ENCODE measurements at regions not wholly inside any gene's neighbourhood (a gene's known extent, or its start where the extent isn't known, plus 50 kb on each side); places are given as distances from the start of the nearest gene placed in this dataset.

DNA sequence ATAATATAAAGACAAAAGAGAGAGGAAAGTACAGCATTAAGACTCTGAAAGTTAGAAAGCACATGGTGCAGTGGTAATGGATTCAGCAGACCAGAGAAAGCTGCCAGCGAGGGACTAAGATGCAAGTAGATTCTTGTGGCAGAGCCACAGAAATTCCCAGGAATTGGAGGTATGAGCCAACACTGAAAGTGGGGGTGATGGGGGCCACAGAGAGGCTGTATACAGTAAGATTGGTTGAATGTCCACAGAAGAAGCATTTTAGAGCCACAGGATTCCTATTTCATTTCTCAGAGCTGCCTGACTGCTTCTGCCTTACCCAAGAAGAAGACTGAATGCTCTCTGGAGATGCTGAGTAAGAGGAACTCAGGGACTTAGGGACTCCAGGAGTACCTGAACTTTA, 295.0 kb downstream of the LMO7 start:
- DNase-seq (no peak), ATAC-seq (ENCODE audit: insufficient read depth, low FRiP score) (no peak)
- Histone ChIP-seq H3K27ac (ENCODE audit: low read depth in 1 of 2, low read length in 1 of 2) (no peak overlapping the region), H3K4me1 (ENCODE audit: control insufficient read depth in 5 of 5, insufficient read depth in 5 of 5, low read length in 5 of 5) (no peaks in the 10 kb centered on the region), H3K27me3 (ENCODE audit: control insufficient read depth in 3 of 3, insufficient read depth in 3 of 3, low read length in 2 of 3) (no peaks in the 10 kb centered on the region), H3K9ac (ENCODE audit: insufficient read depth in 1 of 2, low read length in 2 of 2) (no peak overlapping the region), H3K36me3 (ENCODE audit: control insufficient read depth in 4 of 4, insufficient read depth in 4 of 4, low read length in 4 of 4) (no peaks in the 10 kb centered on the region), H3K4me3 (no peak overlapping the region), H3K9me3 (ENCODE audit: control insufficient read depth in 4 of 4, insufficient read depth in 3 of 4, low read length in 3 of 4) (peaks cover 0 to 4% (median 0%) of the 10 kb centered on the region in 4 donors)
- TF ChIP-seq, protein P1, sequence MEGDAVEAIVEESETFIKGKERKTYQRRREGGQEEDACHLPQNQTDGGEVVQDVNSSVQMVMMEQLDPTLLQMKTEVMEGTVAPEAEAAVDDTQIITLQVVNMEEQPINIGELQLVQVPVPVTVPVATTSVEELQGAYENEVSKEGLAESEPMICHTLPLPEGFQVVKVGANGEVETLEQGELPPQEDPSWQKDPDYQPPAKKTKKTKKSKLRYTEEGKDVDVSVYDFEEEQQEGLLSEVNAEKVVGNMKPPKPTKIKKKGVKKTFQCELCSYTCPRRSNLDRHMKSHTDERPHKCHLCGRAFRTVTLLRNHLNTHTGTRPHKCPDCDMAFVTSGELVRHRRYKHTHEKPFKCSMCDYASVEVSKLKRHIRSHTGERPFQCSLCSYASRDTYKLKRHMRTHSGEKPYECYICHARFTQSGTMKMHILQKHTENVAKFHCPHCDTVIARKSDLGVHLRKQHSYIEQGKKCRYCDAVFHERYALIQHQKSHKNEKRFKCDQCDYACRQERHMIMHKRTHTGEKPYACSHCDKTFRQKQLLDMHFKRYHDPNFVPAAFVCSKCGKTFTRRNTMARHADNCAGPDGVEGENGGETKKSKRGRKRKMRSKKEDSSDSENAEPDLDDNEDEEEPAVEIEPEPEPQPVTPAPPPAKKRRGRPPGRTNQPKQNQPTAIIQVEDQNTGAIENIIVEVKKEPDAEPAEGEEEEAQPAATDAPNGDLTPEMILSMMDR (IDR thresholded peaks at IDR 0.05; ENCODE audit: control extremely low read depth, extremely low read depth): no peak
- 97 to 100% methylated on average over 1 of the region's 1 CpG for WGBS, 2 donors

DNA sequence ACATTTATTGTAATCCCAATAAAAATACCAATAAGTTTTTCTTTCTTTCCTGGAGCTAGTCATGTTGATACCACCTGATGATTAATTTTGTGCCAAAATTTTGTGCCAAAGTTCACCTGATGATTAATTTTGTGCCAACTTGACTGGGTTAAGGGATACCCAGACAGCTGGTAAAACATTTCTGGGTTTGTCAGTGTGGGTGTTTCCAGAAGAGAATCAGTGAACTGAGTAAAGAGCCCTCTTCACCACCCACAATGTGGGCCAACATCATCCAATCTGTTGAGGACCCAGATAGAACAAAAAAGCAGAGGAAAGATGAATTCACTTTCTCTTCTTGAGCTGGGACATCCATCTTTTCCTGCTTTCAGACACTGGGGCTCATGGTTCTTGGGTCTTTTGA, 292.9 kb downstream of the LMO7 start:
- no peak overlapping the region for H3K27ac ChIP-seq (ENCODE audit: low read depth in 1 of 2, low read length in 1 of 2)
- H3K9me3 ChIP-seq (ENCODE audit: control insufficient read depth in 4 of 4, insufficient read depth in 3 of 4, low read length in 3 of 4): peaks cover 0 to 4% (median 0%) of the 10 kb centered on the region in 4 donors

DNA sequence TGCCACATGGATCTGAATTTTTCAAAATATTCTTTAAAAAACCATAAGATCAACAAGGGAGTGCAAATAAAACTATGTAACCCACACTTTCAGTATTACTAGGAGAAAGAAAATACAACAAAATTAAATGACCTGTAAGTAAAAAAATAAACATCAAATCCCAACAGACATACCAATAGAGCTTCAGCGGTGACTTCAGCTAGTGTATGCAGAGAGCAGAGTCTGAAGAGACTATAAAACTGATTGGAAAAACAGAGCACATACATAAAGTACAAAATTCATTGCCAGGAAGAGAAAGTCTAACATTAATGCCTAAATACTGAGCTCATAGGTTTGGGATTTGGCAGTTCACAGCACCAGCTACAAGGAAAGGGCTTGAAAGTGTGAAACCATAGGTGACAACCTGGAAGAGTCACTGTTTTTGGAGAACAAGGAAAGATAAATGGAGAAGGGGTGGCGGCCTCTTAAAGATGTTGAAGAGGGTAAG, 291.1 kb downstream of the LMO7 start:
- no peak overlapping the region for H3K4me3 ChIP-seq
- DNase-seq (no peak), ATAC-seq (ENCODE audit: insufficient read depth, low FRiP score) (no peak)
- H3K27me3 ChIP-seq (ENCODE audit: control insufficient read depth in 3 of 3, insufficient read depth in 3 of 3, low read length in 2 of 3): no peaks in the 10 kb centered on the region
- no peak overlapping the region for H3K27ac ChIP-seq (ENCODE audit: low read depth in 1 of 2, low read length in 1 of 2)
- no peak overlapping the region for H3K9ac ChIP-seq (ENCODE audit: insufficient read depth in 1 of 2, low read length in 2 of 2)
- H3K9me3 ChIP-seq (ENCODE audit: control insufficient read depth in 4 of 4, insufficient read depth in 3 of 4, low read length in 3 of 4): peaks cover 0 to 4% (median 0%) of the 10 kb centered on the region in 4 donors
- TF ChIP-seq, protein P1 (IDR thresholded peaks at IDR 0.05; ENCODE audit: control extremely low read depth, extremely low read depth): no peak
- H3K4me1 ChIP-seq (ENCODE audit: control insufficient read depth in 5 of 5, insufficient read depth in 5 of 5, low read length in 5 of 5): no peaks in the 10 kb centered on the region
- 95 to 97% methylated on average over 2 of the region's 2 CpGs for WGBS, 2 donors
- H3K36me3 ChIP-seq (ENCODE audit: control insufficient read depth in 4 of 4, insufficient read depth in 4 of 4, low read length in 4 of 4): no peaks in the 10 kb centered on the region

More for the DNA sequence above, 292.9 kb downstream of the LMO7 start:
- TF ChIP-seq, protein P1 (IDR thresholded peaks at IDR 0.05; ENCODE audit: control extremely low read depth, extremely low read depth): no peak
- Histone ChIP-seq H3K4me3 (no peak overlapping the region), H3K9ac (ENCODE audit: insufficient read depth in 1 of 2, low read length in 2 of 2) (no peak overlapping the region), H3K27me3 (ENCODE audit: control insufficient read depth in 3 of 3, insufficient read depth in 3 of 3, low read length in 2 of 3) (no peaks in the 10 kb centered on the region), H3K4me1 (ENCODE audit: control insufficient read depth in 5 of 5, insufficient read depth in 5 of 5, low read length in 5 of 5) (no peaks in the 10 kb centered on the region), H3K36me3 (ENCODE audit: control insufficient read depth in 4 of 4, insufficient read depth in 4 of 4, low read length in 4 of 4) (no peaks in the 10 kb centered on the region)
- DNase-seq: no peak
- no peak for ATAC-seq (ENCODE audit: insufficient read depth, low FRiP score)

DNA sequence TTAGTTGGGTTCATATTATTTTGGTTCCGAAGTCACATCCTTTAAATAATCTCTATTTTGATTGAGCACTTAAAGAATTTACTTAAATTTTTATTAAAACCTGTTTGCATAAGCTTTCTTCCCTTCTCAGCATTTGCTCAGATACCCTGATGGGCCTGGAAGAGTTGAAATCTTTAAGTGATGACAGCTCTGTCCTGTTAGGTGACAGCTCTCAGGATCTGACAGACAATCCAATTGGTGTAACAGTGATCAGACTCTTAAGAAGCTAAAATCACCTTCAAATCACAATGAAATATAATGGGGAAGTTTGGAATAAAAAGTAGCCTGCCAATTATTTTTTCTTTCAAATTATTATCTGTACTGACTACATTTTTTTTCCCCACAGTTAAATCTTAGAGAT, 284.4 kb downstream of the LMO7 start:
- ATAC-seq (ENCODE audit: insufficient read depth, low FRiP score) (no peak), DNase-seq (no peak)
- TF ChIP-seq, protein P1 (IDR thresholded peaks at IDR 0.05; ENCODE audit: control extremely low read depth, extremely low read depth): no peak
- Histone ChIP-seq H3K4me3 (no peak overlapping the region), H3K9me3 (ENCODE audit: control insufficient read depth in 4 of 4, insufficient read depth in 3 of 4, low read length in 3 of 4) (peaks cover 0 to 6% (median 0%) of the 10 kb centered on the region in 4 donors), H3K36me3 (ENCODE audit: control insufficient read depth in 4 of 4, insufficient read depth in 4 of 4, low read length in 4 of 4) (no peaks in the 10 kb centered on the region), H3K9ac (ENCODE audit: insufficient read depth in 1 of 2, low read length in 2 of 2) (no peak overlapping the region), H3K4me1 (ENCODE audit: control insufficient read depth in 5 of 5, insufficient read depth in 5 of 5, low read length in 5 of 5) (no peaks in the 10 kb centered on the region), H3K27me3 (ENCODE audit: control insufficient read depth in 3 of 3, insufficient read depth in 3 of 3, low read length in 2 of 3) (no peaks in the 10 kb centered on the region), H3K27ac (ENCODE audit: low read depth in 1 of 2, low read length in 1 of 2) (no peak overlapping the region)
- WGBS, 2 donors: 98% methylated on average over 1 of the region's 1 CpG

Data from lung (tissue), 11 donors.